AG20443 (cell line): ENCODE measurements at regions not wholly inside any gene's neighbourhood (a gene's known extent, or its start where the extent isn't known, plus 50 kb on each side); places are given as distances from the start of the nearest gene placed in this dataset.
A peak's percentile ranks its signal among the peaks of the same experiment; 100 is the strongest.
"Not testable (repeated sequence)": the region's sequence is repeated elsewhere in the genome, so short reads cannot be mapped to it uniquely, and the experiment has no call there.

Experiments used
- DNase-seq: peaks from one replicate; pipeline ENCODE4 v3.0.0; 2012; ENCODE audit warnings: low spot score, mixed read lengths

GRCh38 chr4:104129243-104129642, 365.5 kb downstream of the CXXC4 start:
- DNase-seq: no peak

GRCh38 chr4:104128850-104129213, 365.9 kb downstream of the CXXC4 start:
- DNase-seq: no peak

GRCh38 chr4:104128031-104128849, 366.5 kb downstream of the CXXC4 start:
- no peak for DNase-seq

GRCh38 chr4:104123021-104123420, 371.7 kb downstream of the CXXC4 start:
- DNase-seq: no peak

GRCh38 chr4:104117776-104118175, 376.9 kb downstream of the CXXC4 start:
- DNase-seq: no peak

- DNase-seq: no peak
Measured at GRCh38 chr4:104113850-104114249, 380.8 kb downstream of the CXXC4 start.

GRCh38 chr4:104099141-104099540, 379.4 kb upstream of the TACR3 start:
- no peak for DNase-seq

- DNase-seq: no peak
Measured at GRCh38 chr4:104093247-104093646, 373.5 kb upstream of the TACR3 start.

GRCh38 chr4:104073229-104073628, 353.4 kb upstream of the TACR3 start:
- DNase-seq: no peak

- DNase-seq: no peak
Measured at GRCh38 chr4:104066533-104066932, 346.7 kb upstream of the TACR3 start.

GRCh38 chr4:104064646-104065577, 345.1 kb upstream of the TACR3 start:
- DNase-seq: peak; percentile 14

GRCh38 chr4:104063341-104063740, 343.6 kb upstream of the TACR3 start:
- no peak for DNase-seq

- no peak for DNase-seq
Measured at GRCh38 chr4:104044369-104044768, 324.6 kb upstream of the TACR3 start.

GRCh38 chr4:104032896-104033295, 313.1 kb upstream of the TACR3 start:
- no peak for DNase-seq

GRCh38 chr4:104025251-104025650, 305.5 kb upstream of the TACR3 start:
- DNase-seq: no peak

- DNase-seq: no peak
Measured at GRCh38 chr4:104022831-104023230, 303.0 kb upstream of the TACR3 start.

GRCh38 chr4:104022226-104022625, 302.4 kb upstream of the TACR3 start:
- DNase-seq: no peak

GRCh38 chr4:104020641-104021040, 300.9 kb upstream of the TACR3 start:
- no peak for DNase-seq

- no peak for DNase-seq
Measured at GRCh38 chr4:104017213-104017612, 297.4 kb upstream of the TACR3 start.

- DNase-seq: no peak
Measured at GRCh38 chr4:104015680-104016079, 295.9 kb upstream of the TACR3 start.

GRCh38 chr4:104010722-104011121, 290.9 kb upstream of the TACR3 start:
- DNase-seq: no peak

- DNase-seq: not testable (repeated sequence)
Measured at GRCh38 chr4:104002318-104002717, 282.5 kb upstream of the TACR3 start.

GRCh38 chr4:103998756-103999155, 279.0 kb upstream of the TACR3 start:
- DNase-seq: no peak
